ENCODE measurements at regions not wholly inside any gene's neighbourhood (a gene's known extent, or its start where the extent isn't known, plus 50 kb on each side); places are given as distances from the start of the nearest gene placed in this dataset.

DNA sequence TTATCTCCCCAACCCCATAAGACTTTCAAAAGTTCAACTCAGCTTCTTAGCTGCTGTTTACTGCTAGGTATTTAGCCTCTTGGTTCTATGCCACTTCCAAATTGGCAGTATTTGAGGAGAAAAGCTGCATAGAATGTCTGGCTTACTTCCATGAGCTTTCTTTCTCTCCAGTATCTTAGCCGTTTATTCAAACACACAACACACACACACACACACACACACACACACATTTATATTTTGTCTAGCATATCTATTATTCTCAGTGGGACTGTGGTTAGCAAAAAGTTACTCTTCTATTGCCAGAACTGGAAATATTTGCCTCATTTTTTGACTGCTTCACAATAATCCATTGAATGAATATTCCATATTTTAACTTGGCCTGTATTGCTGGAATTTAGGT, 634.2 kb upstream of the IMPG1 start:
- intact Hi-C loops (cut with DNase I), result loop anchor here in 1 of 10 donors (10.0 kb wide), 1 partner anchor 158 kb away; no protein-coding TSS in a partner anchor
- Histone ChIP-seq H3K36me3 (no peaks in the 10 kb centered on the region), H3K4me1 (peaks cover 0 to 10% (median 0%) of the 10 kb centered on the region in 12 donors), H3K27me3 (no peaks in the 10 kb centered on the region), H3K27ac (no peak overlapping the region), H3K9me3 (no peaks in the 10 kb centered on the region), H3K4me3 (no peak overlapping the region)
- WGBS, 4 donors, result 31 to 40% (median 34%) methylated on average over 1 of the region's 1 CpG
- no peak for TF ChIP-seq CTCF (IDR thresholded peaks at IDR 0.05)
- TF ChIP-seq POLR2A (IDR thresholded peaks at IDR 0.05), result no peak
- ATAC-seq (no peak), DNase-seq (no peak)

DNA sequence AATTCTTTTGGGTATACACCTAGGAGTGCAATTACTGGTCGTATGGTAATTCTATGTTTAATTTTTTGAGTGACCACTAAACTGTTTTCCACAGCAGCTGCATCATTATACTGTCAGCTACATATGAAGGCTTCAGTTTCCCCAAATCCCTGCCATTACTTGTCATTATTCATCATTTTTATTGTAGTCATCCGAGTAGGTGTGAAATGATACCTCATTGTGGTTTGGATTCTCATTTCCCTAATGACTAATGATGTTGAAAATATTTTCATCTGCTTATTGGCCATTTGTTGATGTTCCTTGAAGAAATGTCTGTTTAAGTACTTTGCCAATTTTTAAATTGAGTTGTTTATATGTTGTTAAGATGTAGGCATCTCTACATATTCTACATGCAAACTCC, 633.6 kb upstream of the IMPG1 start:
- Histone ChIP-seq H3K4me1 (peaks cover 0 to 10% (median 0%) of the 10 kb centered on the region in 12 donors), H3K4me3 (no peak overlapping the region), H3K36me3 (no peaks in the 10 kb centered on the region), H3K9me3 (no peaks in the 10 kb centered on the region), H3K27ac (no peak overlapping the region), H3K27me3 (no peaks in the 10 kb centered on the region)
- intact Hi-C loops (cut with DNase I), result loop anchor here in 1 of 10 donors (10.0 kb wide), 1 partner anchor 159 kb away; no protein-coding TSS in a partner anchor
- ATAC-seq, result no peak
- no peak for DNase-seq
- TF ChIP-seq CTCF (IDR thresholded peaks at IDR 0.05), result no peak
- no peak for TF ChIP-seq POLR2A (IDR thresholded peaks at IDR 0.05)
- 77 to 79% (median 79%) methylated on average over 2 of the region's 2 CpGs for WGBS, 4 donors

DNA sequence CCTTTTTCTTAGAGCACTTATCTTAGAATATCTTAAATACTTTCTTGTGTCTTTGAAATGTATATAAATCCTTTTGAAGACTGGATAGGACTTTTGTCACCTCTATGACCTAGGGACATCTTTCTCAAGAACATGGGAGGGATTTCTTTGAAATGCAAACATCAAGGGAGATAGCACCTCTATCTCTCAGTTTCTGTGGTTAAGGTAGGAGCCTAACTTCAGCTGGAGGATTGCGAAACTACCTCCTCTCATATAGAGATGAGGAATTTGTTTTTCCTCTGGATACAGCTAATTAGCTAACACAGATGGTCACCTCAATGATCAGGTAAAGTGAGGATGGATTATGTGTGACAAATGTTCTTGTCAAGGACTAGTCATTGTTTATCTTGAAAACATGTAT, 631.3 kb upstream of the IMPG1 start:
- no peak for DNase-seq
- Histone ChIP-seq H3K4me3 (no peak overlapping the region), H3K27me3 (no peaks in the 10 kb centered on the region), H3K4me1 (peaks cover 0 to 10% (median 0%) of the 10 kb centered on the region in 12 donors), H3K9me3 (no peaks in the 10 kb centered on the region), H3K36me3 (no peaks in the 10 kb centered on the region), H3K27ac (no peak overlapping the region)
- ATAC-seq, result no peak
- TF ChIP-seq CTCF (IDR thresholded peaks at IDR 0.05), result no peak
- no peak for TF ChIP-seq POLR2A (IDR thresholded peaks at IDR 0.05)
- intact Hi-C loops (cut with DNase I), result loop anchor here in 1 of 10 donors (10.0 kb wide), 1 partner anchor 161 kb away; no protein-coding TSS in a partner anchor
- 75 to 100% (median 93%) methylated on average over 1 of the region's 1 CpG for WGBS, 4 donors

- intact Hi-C loops (cut with DNase I), result loop anchor here in 1 of 10 donors (10.0 kb wide), 1 partner anchor 162 kb away; no protein-coding TSS in a partner anchor
- DNase-seq (no peak), ATAC-seq (no peak)
Observed at GRCh38 chr6:76703285-76703684, 630.8 kb upstream of the IMPG1 start.

More at GRCh38 chr6:76703285-76703684, 630.8 kb upstream of the IMPG1 start:
- no peak overlapping the region for H3K27ac ChIP-seq
- no peaks in the 10 kb centered on the region for H3K36me3 ChIP-seq
- H3K9me3 ChIP-seq, result no peaks in the 10 kb centered on the region
- H3K27me3 ChIP-seq, result no peaks in the 10 kb centered on the region
- 90 to 97% (median 94%) methylated on average over 2 of the region's 2 CpGs for WGBS, 4 donors
- peaks cover 0 to 10% (median 0%) of the 10 kb centered on the region in 12 donors for H3K4me1 ChIP-seq
- no peak overlapping the region for H3K4me3 ChIP-seq
- no peak for TF ChIP-seq POLR2A (IDR thresholded peaks at IDR 0.05)
- TF ChIP-seq CTCF (IDR thresholded peaks at IDR 0.05), result no peak
